Naive thymus-derived CD4-positive, alpha-beta T cell (primary cell): ENCODE measurements at regions not wholly inside any gene's neighbourhood (a gene's known extent, or its start where the extent isn't known, plus 50 kb on each side); places are given as distances from the start of the nearest gene placed in this dataset.

ENCODE experiments used
- ATAC-seq: fragments of 150-1000 bp; cut with Tn5 transposase; 2 replicates; pipeline ENCODE4 v1.10.0; 2021; ENCODE audit warnings: mild to moderate bottlenecking, moderate library complexity
- CTCF ChIA-PET: fragments of 350-600 bp; sonication (Branson Sonifier 250); formaldehyde crosslinking; loops from one replicate; lab custom pipeline; 2021; ENCODE audit warnings: antibody characterized with exemption; lab: Charles Lee
- POLR2A ChIA-PET: fragments of 350-600 bp; sonication (Branson Sonifier 250); formaldehyde crosslinking; loops from one replicate; lab custom pipeline; 2021; ENCODE audit warnings: antibody characterized with exemption, inconsistent platforms; lab: Charles Lee
- DNase-seq, 9 donors: peaks; one replicate each; pipeline versions ENCODE4 v3.0.0 to v3.0.0-alpha.2; 2020 to 2022; ENCODE audit warnings: mixed read lengths in 1 of 9
- H3K27ac ChIP-seq: one replicate; pipeline ENCODE4 v1.7.0; 2013; ENCODE audit warnings: mild to moderate bottlenecking, low read depth, low read length, moderate library complexity
- H3K27me3 ChIP-seq, 2 donors: one replicate each; pipeline ENCODE4 v1.7.0; 2013; ENCODE audit warnings: low read length in 2 of 2, mild to moderate bottlenecking in 2 of 2, moderate library complexity in 2 of 2; ENCODE audit not compliant: control insufficient read depth in 2 of 2, insufficient read depth in 2 of 2
- H3K36me3 ChIP-seq, 3 experiments: 1 replicate in 2 of 3; 2 replicates in 1 of 3; pipeline ENCODE4 v1.7.0; 2013; ENCODE audit warnings: low read length in 3 of 3, mild to moderate bottlenecking in 3 of 3, moderate library complexity in 1 of 3; ENCODE audit not compliant: insufficient read depth in 3 of 3, control insufficient read depth in 2 of 3
- H3K4me1 ChIP-seq, 2 donors: one replicate each; pipeline ENCODE4 v1.7.0; 2013; ENCODE audit warnings: low read length in 2 of 2, mild to moderate bottlenecking in 2 of 2, moderate library complexity in 1 of 2; ENCODE audit not compliant: control insufficient read depth in 2 of 2, insufficient read depth in 2 of 2
- H3K4me3 ChIP-seq: 2 replicates; pipeline ENCODE4 v1.7.0; 2013; ENCODE audit warnings: mild to moderate bottlenecking, low read length
- H3K9me3 ChIP-seq, 3 experiments: 1 replicate in 2 of 3; 2 replicates in 1 of 3; pipeline ENCODE4 v1.7.0; 2013; ENCODE audit warnings: low read length in 3 of 3; ENCODE audit not compliant: control insufficient read depth in 2 of 3
- H3K27ac Mint-ChIP-seq, 9 donors: one replicate each; pipeline ENCODE4 v1.8.0; 2020 to 2022; ENCODE audit warnings: mixed read lengths in 9 of 9, mild to moderate bottlenecking in 8 of 9, moderate library complexity in 5 of 9, inconsistent platforms in 2 of 9
- H3K27me3 Mint-ChIP-seq, 5 donors: one replicate each; pipeline ENCODE4 v1.8.0; 2021 to 2022; ENCODE audit warnings: mixed read lengths in 5 of 5, mild to moderate bottlenecking in 1 of 5
- H3K36me3 Mint-ChIP-seq, 5 donors: one replicate each; pipeline ENCODE4 v1.8.0; 2020 to 2022; ENCODE audit warnings: mixed read lengths in 5 of 5, mild to moderate bottlenecking in 3 of 5, inconsistent platforms in 1 of 5
- H3K4me1 Mint-ChIP-seq, 7 donors: one replicate each; pipeline ENCODE4 v1.8.0; 2020 to 2022; ENCODE audit warnings: mixed read lengths in 7 of 7, mild to moderate bottlenecking in 3 of 7, inconsistent platforms in 1 of 7
- H3K4me3 Mint-ChIP-seq, 10 donors: one replicate each; pipeline ENCODE4 v1.8.0; 2020 to 2022; ENCODE audit warnings: mild to moderate bottlenecking in 10 of 10, mixed read lengths in 10 of 10, moderate library complexity in 6 of 10, inconsistent platforms in 2 of 10
- H3K9me3 Mint-ChIP-seq, 11 donors: one replicate each; pipeline ENCODE4 v1.8.0; 2020 to 2022; ENCODE audit warnings: mixed read lengths in 11 of 11, mild to moderate bottlenecking in 4 of 11, inconsistent platforms in 1 of 11, moderate library complexity in 1 of 11
- intact Hi-C, 2 donors: fragments of 100-400 bp; cut with micrococcal nuclease; formaldehyde crosslinking; loops; one replicate each; pipeline ENCODE4 v1.15.1; 2023

DNA sequence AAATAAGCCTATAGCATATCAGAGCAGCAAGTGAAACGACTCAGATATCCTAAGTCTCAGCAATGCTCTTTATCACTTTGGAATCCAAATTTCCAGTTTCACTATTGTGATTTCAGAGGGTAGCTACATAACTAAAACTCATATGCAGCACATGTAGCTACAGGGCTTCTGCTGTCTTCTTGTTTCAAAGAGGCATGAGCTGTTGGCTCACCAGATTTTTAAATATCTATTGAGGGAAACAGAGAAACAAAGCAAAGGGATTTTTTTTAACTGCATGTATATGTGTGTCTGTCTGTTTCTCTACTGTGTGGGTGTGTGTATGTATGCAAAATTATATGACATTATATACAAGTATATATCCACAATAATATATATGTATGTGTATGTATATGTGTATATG, 258.4 kb downstream of the HDGFL1 start:
- Histone ChIP-seq H3K4me3 (no peak overlapping the region), H3K27ac (no peak overlapping the region), H3K4me1 (no peaks in the 10 kb centered on the region), H3K36me3 (no peaks in the 10 kb centered on the region), H3K9me3 (no peaks in the 10 kb centered on the region), H3K27me3 (no peaks in the 10 kb centered on the region)
- ChIA-PET POLR2A (no interaction called here), CTCF (no interaction called here)
- Mint-ChIP-seq H3K9me3 (no peaks in the 10 kb centered on the region), H3K4me1 (peaks cover 0 to under 1% (median 0%) of the 10 kb centered on the region in 7 donors), H3K27me3 (no peaks in the 10 kb centered on the region), H3K36me3 (no peaks in the 10 kb centered on the region), H3K27ac (no peak overlapping the region), H3K4me3 (no peak overlapping the region)
- intact Hi-C loops: no loop called here
- ATAC-seq (no peak), DNase-seq (no peak)

DNA sequence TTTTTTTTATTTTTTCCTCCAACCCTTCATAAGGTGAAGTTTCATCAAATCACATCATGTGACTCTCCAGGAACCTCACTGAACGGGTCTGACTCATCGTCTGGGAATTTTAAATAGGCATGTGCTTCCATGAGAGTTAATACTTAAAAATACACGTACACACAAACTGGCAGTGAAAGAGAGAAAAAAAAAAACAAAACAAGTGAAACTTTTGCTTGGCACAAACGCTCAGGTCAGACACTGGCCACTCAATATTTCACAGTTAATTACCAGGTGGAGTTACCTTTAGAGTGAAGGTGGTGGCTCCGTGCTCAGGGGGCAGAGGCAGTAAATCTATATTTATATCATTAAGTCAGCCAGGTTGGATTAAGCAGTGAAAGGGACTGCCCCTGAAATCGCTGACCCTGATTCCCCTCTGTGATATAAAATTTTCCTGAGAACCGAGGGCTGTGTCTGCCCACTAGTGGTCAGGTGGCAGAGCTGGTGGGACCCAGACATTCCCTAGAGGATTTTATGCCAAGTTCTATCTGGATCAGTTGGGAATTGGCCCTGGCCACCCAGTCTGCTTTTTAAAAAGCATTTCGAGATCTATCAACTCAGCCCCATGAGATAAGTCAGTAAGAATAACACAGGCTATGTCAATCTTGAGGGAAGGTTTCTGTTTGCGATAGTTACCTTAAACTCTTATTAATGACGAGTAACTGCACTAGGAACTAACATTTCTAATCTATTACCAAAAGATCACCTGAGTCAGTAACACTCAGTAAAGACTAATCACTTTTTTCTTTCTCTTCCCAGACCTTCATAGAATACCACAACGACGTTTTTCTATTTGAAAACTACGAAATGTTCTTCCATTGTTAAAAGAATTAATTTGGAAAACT, 259.1 kb downstream of the HDGFL1 start:
- no peak overlapping the region for H3K4me3 Mint-ChIP-seq
- H3K4me1 Mint-ChIP-seq: peaks cover 0 to 2% (median 0%) of the 10 kb centered on the region in 7 donors

DNA sequence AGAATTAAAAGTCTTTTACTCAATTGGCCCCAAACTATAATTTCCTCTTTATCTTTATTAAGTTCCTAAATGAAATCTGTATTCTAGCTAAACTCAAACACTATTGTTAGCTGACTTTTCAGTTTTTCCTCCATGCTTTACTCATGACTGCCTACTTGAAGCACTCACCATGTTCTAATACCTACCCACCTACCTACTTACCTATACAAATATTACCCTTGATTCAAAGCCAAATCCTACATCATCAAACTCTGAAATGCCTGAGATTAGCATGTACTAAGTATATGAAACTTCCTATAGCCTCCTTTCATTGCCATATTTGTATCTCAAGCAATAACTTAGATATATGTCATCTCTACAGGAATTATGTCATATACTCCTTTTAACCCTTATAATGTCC, 259.7 kb downstream of the HDGFL1 start:
- Mint-ChIP-seq H3K4me3 (no peak overlapping the region), H3K36me3 (no peaks in the 10 kb centered on the region), H3K27me3 (no peaks in the 10 kb centered on the region), H3K9me3 (peaks cover 0 to 4% (median 0%) of the 10 kb centered on the region in 11 donors), H3K27ac (no peak overlapping the region), H3K4me1 (peaks cover 0 to 2% (median 0%) of the 10 kb centered on the region in 7 donors)
- no peak for ATAC-seq
- ChIA-PET CTCF (no interaction called here), POLR2A (no interaction called here)
- intact Hi-C loops: no loop called here
- H3K4me3 ChIP-seq: no peak overlapping the region
- H3K27ac ChIP-seq: no peak overlapping the region
- peaks cover 0 to under 1% (median 0%) of the 10 kb centered on the region in 3 experiments for H3K9me3 ChIP-seq
- H3K27me3 ChIP-seq: no peaks in the 10 kb centered on the region
- DNase-seq: no peak
- no peaks in the 10 kb centered on the region for H3K4me1 ChIP-seq
- no peaks in the 10 kb centered on the region for H3K36me3 ChIP-seq

More for the DNA sequence above, 259.1 kb downstream of the HDGFL1 start:
- no peak overlapping the region for H3K4me3 ChIP-seq
- ChIA-PET CTCF (no interaction called here), POLR2A (no interaction called here)
- H3K27me3 ChIP-seq: no peaks in the 10 kb centered on the region
- no peaks in the 10 kb centered on the region for H3K4me1 ChIP-seq
- Mint-ChIP-seq H3K27ac (no peak overlapping the region), H3K36me3 (no peaks in the 10 kb centered on the region), H3K9me3 (peaks cover 0 to 3% (median 0%) of the 10 kb centered on the region in 11 donors), H3K27me3 (no peaks in the 10 kb centered on the region)
- H3K27ac ChIP-seq: no peak overlapping the region
- no peaks in the 10 kb centered on the region for H3K9me3 ChIP-seq
- intact Hi-C loops: no loop called here
- DNase-seq: no peak
- ATAC-seq: no peak
- no peaks in the 10 kb centered on the region for H3K36me3 ChIP-seq

DNA sequence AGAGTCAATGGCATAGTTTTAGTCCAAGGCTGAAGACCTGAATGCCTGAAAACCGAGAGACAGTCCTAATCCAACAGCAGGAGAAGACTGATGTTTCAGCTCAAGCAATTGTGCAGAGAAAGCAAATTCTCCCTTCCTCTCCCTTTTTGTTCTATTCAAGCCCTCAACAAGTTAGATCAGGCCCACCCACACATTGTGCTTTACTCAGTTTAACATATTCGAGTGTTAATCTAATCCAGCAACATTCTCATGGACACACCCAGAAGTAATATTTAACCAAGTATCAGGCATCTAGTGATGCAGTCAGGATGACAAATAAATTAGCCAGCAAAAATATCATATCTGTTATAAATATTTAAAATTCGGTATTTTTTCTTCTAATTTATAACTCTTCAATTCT, 261.1 kb downstream of the HDGFL1 start:
- H3K9me3 Mint-ChIP-seq: peaks cover 0 to 8% (median 4%) of the 10 kb centered on the region in 11 donors

DNA sequence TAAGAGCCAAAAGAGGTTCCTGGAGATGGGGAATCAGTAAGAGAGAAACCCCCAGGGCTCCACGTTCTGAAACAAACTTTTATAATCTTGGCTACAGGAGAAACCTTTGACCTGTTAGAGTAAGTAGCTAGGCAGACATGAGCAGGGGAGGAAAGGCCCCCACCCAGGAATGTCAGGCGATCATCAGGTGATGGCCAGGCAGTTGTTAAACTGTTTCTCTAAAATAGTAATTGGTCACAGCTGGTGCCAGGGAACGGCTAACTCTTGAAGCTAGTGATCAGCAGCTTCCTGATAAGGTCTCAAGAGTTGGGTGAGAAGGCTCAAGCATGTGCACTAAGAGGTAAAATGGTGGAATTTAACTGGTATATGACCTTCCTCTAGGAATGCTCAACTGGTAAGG, 263.8 kb downstream of the HDGFL1 start:
- no peaks in the 10 kb centered on the region for H3K27me3 ChIP-seq
- H3K27ac Mint-ChIP-seq: no peak overlapping the region
- H3K9me3 Mint-ChIP-seq: peaks cover 0 to 11% (median 6%) of the 10 kb centered on the region in 11 donors
- H3K4me1 ChIP-seq: no peaks in the 10 kb centered on the region
- intact Hi-C loops: no loop called here
- no peaks in the 10 kb centered on the region for H3K36me3 ChIP-seq
- DNase-seq (no peak), ATAC-seq (no peak)
- H3K4me1 Mint-ChIP-seq: peaks cover 0 to 2% (median 0%) of the 10 kb centered on the region in 7 donors
- no peak overlapping the region for H3K27ac ChIP-seq
- H3K4me3 Mint-ChIP-seq: no peak overlapping the region
- no peak overlapping the region for H3K4me3 ChIP-seq
- ChIA-PET POLR2A (no interaction called here), CTCF (no interaction called here)
- H3K9me3 ChIP-seq: peaks cover 0 to 3% (median 0%) of the 10 kb centered on the region in 3 experiments
- no peaks in the 10 kb centered on the region for H3K36me3 Mint-ChIP-seq
- peaks cover 0 to 3% (median 0%) of the 10 kb centered on the region in 5 donors for H3K27me3 Mint-ChIP-seq

More for the DNA sequence above, 261.1 kb downstream of the HDGFL1 start:
- peaks cover 0 to 3% (median 0%) of the 10 kb centered on the region in 5 donors for H3K27me3 Mint-ChIP-seq
- no peaks in the 10 kb centered on the region for H3K27me3 ChIP-seq
- peaks cover 0 to 2% (median 0%) of the 10 kb centered on the region in 7 donors for H3K4me1 Mint-ChIP-seq
- no peaks in the 10 kb centered on the region for H3K4me1 ChIP-seq
- no peak overlapping the region for H3K27ac ChIP-seq
- intact Hi-C loops: no loop called here
- H3K27ac Mint-ChIP-seq: no peak overlapping the region
- H3K4me3 ChIP-seq: no peak overlapping the region
- POLR2A ChIA-PET: no interaction called here
- H3K36me3 ChIP-seq: no peaks in the 10 kb centered on the region
- DNase-seq: no peak
- ATAC-seq: no peak
- CTCF ChIA-PET: no interaction called here
- no peak overlapping the region for H3K4me3 Mint-ChIP-seq
- H3K36me3 Mint-ChIP-seq: no peaks in the 10 kb centered on the region
- H3K9me3 ChIP-seq: peaks cover 0 to 3% (median 0%) of the 10 kb centered on the region in 3 experiments

DNA sequence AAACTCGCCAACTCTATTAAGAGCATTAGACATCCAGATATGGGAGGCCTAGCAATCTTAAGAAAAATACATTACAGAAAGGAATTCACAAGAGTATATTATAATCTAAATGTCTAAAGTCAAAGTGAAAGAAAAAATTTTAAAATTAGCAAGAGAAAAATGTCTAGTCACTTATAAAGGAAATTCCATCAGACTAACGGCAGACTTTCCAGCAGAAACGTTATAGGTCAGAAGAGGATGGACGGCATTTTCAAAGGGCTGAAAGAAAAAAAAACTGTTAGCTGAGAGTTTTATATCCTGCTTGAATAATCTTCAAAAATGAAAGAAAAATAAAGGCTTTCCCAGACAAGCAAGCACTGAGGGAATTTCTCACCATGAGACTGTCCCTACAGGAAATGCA, 269.0 kb downstream of the HDGFL1 start:
- Mint-ChIP-seq H3K4me3 (no peak overlapping the region), H3K36me3 (no peaks in the 10 kb centered on the region), H3K27ac (no peak overlapping the region), H3K9me3 (peaks cover 0 to 29% (median 15%) of the 10 kb centered on the region in 11 donors), H3K27me3 (peaks cover 0 to 3% (median 0%) of the 10 kb centered on the region in 5 donors), H3K4me1 (no peaks in the 10 kb centered on the region)
- ChIA-PET CTCF (no interaction called here), POLR2A (no interaction called here)
- no peak for DNase-seq
- no peak for ATAC-seq
- Histone ChIP-seq H3K4me3 (no peak overlapping the region), H3K4me1 (no peaks in the 10 kb centered on the region), H3K9me3 (peaks cover 0 to 3% (median 0%) of the 10 kb centered on the region in 3 experiments), H3K27me3 (no peaks in the 10 kb centered on the region), H3K36me3 (no peaks in the 10 kb centered on the region), H3K27ac (no peak overlapping the region)
- intact Hi-C loops: no loop called here

DNA sequence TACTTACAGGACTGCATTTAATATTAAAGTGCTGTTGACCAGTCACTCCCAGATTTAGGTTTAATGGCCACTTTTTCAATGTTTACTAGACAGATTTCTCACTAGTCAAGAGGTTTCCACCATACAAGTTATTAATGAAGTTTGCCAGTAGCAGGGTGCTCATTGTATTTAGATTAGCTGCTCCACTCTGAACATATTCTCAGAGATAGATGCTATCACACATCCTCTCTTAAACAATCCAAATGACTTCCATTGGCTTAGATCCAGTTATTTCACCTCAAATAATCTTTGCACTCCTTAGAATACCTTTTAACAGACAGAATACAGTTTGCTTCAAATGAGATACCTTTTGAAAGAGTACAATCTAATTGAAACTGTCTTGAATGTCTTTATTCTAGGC, 276.1 kb downstream of the HDGFL1 start:
- POLR2A ChIA-PET: no interaction called here
- CTCF ChIA-PET: no interaction called here

More for the DNA sequence above, 276.1 kb downstream of the HDGFL1 start:
- Mint-ChIP-seq H3K36me3 (no peaks in the 10 kb centered on the region), H3K9me3 (peaks cover 0 to 13% (median 0%) of the 10 kb centered on the region in 11 donors), H3K27ac (no peak overlapping the region), H3K4me3 (no peak overlapping the region), H3K27me3 (no peaks in the 10 kb centered on the region), H3K4me1 (no peaks in the 10 kb centered on the region)
- Histone ChIP-seq H3K36me3 (no peaks in the 10 kb centered on the region), H3K9me3 (no peaks in the 10 kb centered on the region), H3K27me3 (no peaks in the 10 kb centered on the region), H3K4me3 (no peak overlapping the region), H3K4me1 (no peaks in the 10 kb centered on the region), H3K27ac (no peak overlapping the region)
- DNase-seq: no peak
- no peak for ATAC-seq
- intact Hi-C loops: no loop called here
